ENCODE measurements at regions not wholly inside any gene's neighbourhood (a gene's known extent, or its start where the extent isn't known, plus 50 kb on each side); places are given as distances from the start of the nearest gene placed in this dataset.

DNA sequence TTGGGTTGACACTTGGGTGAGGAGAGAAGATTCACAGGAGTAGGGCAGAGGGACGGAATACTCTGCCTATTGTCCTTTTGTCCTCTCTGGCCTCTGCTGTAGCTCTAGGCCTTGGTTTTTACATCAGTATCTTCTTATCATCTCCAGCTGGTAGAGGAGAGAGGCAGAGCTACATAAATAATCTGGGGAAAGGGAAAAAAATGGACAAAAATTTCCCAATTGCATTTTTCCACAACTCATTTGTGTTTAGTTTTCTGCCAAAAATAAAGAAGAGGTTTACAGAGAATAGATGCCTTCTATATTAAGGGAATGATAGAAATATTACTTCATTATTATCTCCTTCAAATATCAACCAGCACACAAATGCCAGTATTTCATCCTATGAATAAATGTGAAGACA is 216.4 kb upstream of the P2RY1 start:
- no peak overlapping the region for H3K4me3 Mint-ChIP-seq

DNA sequence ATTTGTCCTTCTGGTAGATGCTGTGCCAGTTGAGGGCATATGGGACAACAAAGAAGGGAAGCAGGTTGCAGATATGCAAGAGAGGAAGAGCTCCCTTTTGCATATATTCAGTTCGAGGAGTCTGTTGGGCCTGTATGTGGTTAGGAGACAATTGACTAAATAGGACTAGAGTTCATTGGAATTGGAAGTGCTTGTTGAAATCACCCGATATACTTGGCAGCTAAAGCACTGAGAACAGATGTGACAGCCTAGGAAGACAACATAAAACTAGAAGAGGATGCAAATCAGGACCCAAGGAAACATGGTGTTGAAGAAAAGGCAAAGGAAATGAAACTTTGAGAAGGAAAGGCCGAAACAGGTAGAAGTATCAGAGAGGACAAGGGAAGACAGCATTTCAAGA is 215.2 kb upstream of the P2RY1 start:
- H3K27ac ChIP-seq (ENCODE audit: low read depth in 1 of 2, low read length in 2 of 2): no peak overlapping the region
- DNase-seq: no peak
- H3K9me3 ChIP-seq (ENCODE audit: control insufficient read depth in 1 of 2, insufficient read depth in 1 of 2, low read length in 2 of 2): no peaks in the 10 kb centered on the region
- ATAC-seq (ENCODE audit: poor library complexity): no peak
- Mint-ChIP-seq H3K27ac (no peak overlapping the region), H3K4me1 (ENCODE audit: low read depth) (no peaks in the 10 kb centered on the region), H3K9me3 (no peaks in the 10 kb centered on the region), H3K36me3 (ENCODE audit: low read depth) (no peaks in the 10 kb centered on the region), H3K4me3 (no peak overlapping the region), H3K27me3 (peaks cover 10% of the 10 kb centered on the region)
- no peaks in the 10 kb centered on the region for H3K36me3 ChIP-seq (ENCODE audit: insufficient read depth, low read length)
- CTCF ChIA-PET: no interaction called here
- intact Hi-C loops (cut with DNase I, micrococcal nuclease): no loop called here
- H3K4me3 ChIP-seq (ENCODE audit: low read length): no peak overlapping the region
- H3K27me3 ChIP-seq (ENCODE audit: control insufficient read depth in 1 of 2, insufficient read depth in 2 of 2, low read length in 2 of 2): no peaks in the 10 kb centered on the region
- TF ChIP-seq, protein P1, sequence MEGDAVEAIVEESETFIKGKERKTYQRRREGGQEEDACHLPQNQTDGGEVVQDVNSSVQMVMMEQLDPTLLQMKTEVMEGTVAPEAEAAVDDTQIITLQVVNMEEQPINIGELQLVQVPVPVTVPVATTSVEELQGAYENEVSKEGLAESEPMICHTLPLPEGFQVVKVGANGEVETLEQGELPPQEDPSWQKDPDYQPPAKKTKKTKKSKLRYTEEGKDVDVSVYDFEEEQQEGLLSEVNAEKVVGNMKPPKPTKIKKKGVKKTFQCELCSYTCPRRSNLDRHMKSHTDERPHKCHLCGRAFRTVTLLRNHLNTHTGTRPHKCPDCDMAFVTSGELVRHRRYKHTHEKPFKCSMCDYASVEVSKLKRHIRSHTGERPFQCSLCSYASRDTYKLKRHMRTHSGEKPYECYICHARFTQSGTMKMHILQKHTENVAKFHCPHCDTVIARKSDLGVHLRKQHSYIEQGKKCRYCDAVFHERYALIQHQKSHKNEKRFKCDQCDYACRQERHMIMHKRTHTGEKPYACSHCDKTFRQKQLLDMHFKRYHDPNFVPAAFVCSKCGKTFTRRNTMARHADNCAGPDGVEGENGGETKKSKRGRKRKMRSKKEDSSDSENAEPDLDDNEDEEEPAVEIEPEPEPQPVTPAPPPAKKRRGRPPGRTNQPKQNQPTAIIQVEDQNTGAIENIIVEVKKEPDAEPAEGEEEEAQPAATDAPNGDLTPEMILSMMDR (IDR thresholded peaks at IDR 0.05): no peak
- POLR2A ChIA-PET: no interaction called here
- H3K4me1 ChIP-seq (ENCODE audit: insufficient read depth, low read length): no peaks in the 10 kb centered on the region

More for the DNA sequence above, 216.4 kb upstream of the P2RY1 start:
- Histone ChIP-seq H3K27me3 (ENCODE audit: control insufficient read depth in 1 of 2, insufficient read depth in 2 of 2, low read length in 2 of 2) (no peaks in the 10 kb centered on the region), H3K4me3 (ENCODE audit: low read length) (no peak overlapping the region), H3K9me3 (ENCODE audit: control insufficient read depth in 1 of 2, insufficient read depth in 1 of 2, low read length in 2 of 2) (no peaks in the 10 kb centered on the region), H3K4me1 (ENCODE audit: insufficient read depth, low read length) (no peaks in the 10 kb centered on the region), H3K27ac (ENCODE audit: low read depth in 1 of 2, low read length in 2 of 2) (no peak overlapping the region), H3K36me3 (ENCODE audit: insufficient read depth, low read length) (no peaks in the 10 kb centered on the region)
- peaks cover 7% of the 10 kb centered on the region for H3K27me3 Mint-ChIP-seq
- intact Hi-C loops (cut with DNase I, micrococcal nuclease): no loop called here
- POLR2A ChIA-PET: interaction anchor here (0.6 kb wide), 1 partner anchor 1135 kb away, joined by 4 read pairs; no protein-coding TSS in a partner anchor
- H3K27ac Mint-ChIP-seq: no peak overlapping the region
- TF ChIP-seq, protein P1 (IDR thresholded peaks at IDR 0.05): no peak
- CTCF ChIA-PET: no interaction called here
- no peaks in the 10 kb centered on the region for H3K36me3 Mint-ChIP-seq (ENCODE audit: low read depth)
- no peak for ATAC-seq (ENCODE audit: poor library complexity)
- no peaks in the 10 kb centered on the region for H3K4me1 Mint-ChIP-seq (ENCODE audit: low read depth)
- H3K9me3 Mint-ChIP-seq: no peaks in the 10 kb centered on the region
- DNase-seq: no peak

DNA sequence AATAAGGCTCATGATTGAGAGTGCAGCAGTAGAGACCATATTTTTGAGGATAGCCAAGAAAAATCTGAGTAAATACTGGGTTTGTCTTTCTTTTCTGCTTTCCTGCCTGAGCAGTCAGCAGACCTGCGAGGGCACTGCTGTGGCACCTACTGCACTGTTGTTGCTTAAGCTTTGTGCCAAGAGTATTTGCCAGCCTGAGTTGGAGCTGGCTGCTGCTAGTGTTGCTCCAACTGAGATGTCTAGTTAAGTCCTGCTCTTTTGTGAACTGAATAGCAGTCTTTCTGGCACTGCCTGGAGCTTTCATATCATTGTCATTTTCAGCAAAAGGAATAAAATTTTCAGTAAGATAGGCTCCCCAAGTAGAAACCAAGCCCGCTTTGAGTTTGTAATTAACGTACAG is 214.5 kb upstream of the P2RY1 start:
- CTCF ChIA-PET: no interaction called here
- POLR2A ChIA-PET: no interaction called here
- no peaks in the 10 kb centered on the region for H3K36me3 Mint-ChIP-seq (ENCODE audit: low read depth)
- H3K4me1 Mint-ChIP-seq (ENCODE audit: low read depth): no peaks in the 10 kb centered on the region
- H3K4me3 Mint-ChIP-seq: no peak overlapping the region
- no peaks in the 10 kb centered on the region for H3K36me3 ChIP-seq (ENCODE audit: insufficient read depth, low read length)
- DNase-seq (no peak), ATAC-seq (ENCODE audit: poor library complexity) (no peak)
- TF ChIP-seq, protein P1 (IDR thresholded peaks at IDR 0.05): no peak
- H3K27me3 Mint-ChIP-seq: peaks cover 10% of the 10 kb centered on the region
- no peak overlapping the region for H3K4me3 ChIP-seq (ENCODE audit: low read length)
- H3K9me3 ChIP-seq (ENCODE audit: control insufficient read depth in 1 of 2, insufficient read depth in 1 of 2, low read length in 2 of 2): no peaks in the 10 kb centered on the region
- no peak overlapping the region for H3K27ac ChIP-seq (ENCODE audit: low read depth in 1 of 2, low read length in 2 of 2)
- H3K27ac Mint-ChIP-seq: no peak overlapping the region
- H3K27me3 ChIP-seq (ENCODE audit: control insufficient read depth in 1 of 2, insufficient read depth in 2 of 2, low read length in 2 of 2): no peaks in the 10 kb centered on the region
- H3K4me1 ChIP-seq (ENCODE audit: insufficient read depth, low read length): no peaks in the 10 kb centered on the region
- no peaks in the 10 kb centered on the region for H3K9me3 Mint-ChIP-seq
- intact Hi-C loops (cut with DNase I, micrococcal nuclease): no loop called here

All from CD4-positive, alpha-beta T cell (primary cell).